Heart left ventricle (tissue), 13 donors: ENCODE measurements at regions not wholly inside any gene's neighbourhood (a gene's known extent, or its start where the extent isn't known, plus 50 kb on each side); places are given as distances from the start of the nearest gene placed in this dataset.
"Not testable (repeated sequence)": the region's sequence is repeated elsewhere in the genome, so short reads cannot be mapped to it uniquely, and the experiment has no call there.

Source experiments
- POLR2A ChIP-seq, 2 donors: fragments of 450-650 bp; IDR thresholded peaks; one replicate each; pipeline ENCODE4 v1.6.1; 2017; ENCODE audit warnings: antibody characterized with exemption in 2 of 2, mild to moderate bottlenecking in 2 of 2, moderate library complexity in 2 of 2
- TF ChIP-seq, protein P1 (sequence below), 12 donors: fragments of 200-600 bp; sonication (generic) in 4 of 12; IDR thresholded peaks; one replicate each; pipeline versions ENCODE4 v1.5.0 to v1.8.0; 2018 to 2022; ENCODE audit warnings: antibody characterized with exemption in 12 of 12, mild to moderate bottlenecking in 5 of 12
- donor health status: ischemic (EF 13 %, LVEDD 7.1; RV severe dilation, severe dysfunction).
- donor health status: DM: no; HTN: yes; CAD: no.
- donor health status: DM: no; HTN: no; CAD: no.
- donor health status: ischemic (EF 25% LVEDD 6.9; RV normal size, moderate dysfunction).
- donor health status: ischemic (EF 25% LVEDD 5.7; RV mildly dilated, moderate dysfunction).
- donor health status: ischemic (EF 35%, LVEDD 5.7; RV mildly dilated, moderate dysfunction).
- donor health status: nonischemic (EF 11% LVEDD 7.7; RV severe dilation, severe dysfunction).
- donor health status: DM: yes; HTN: yes; CAD: no.
- donor health status: PGD.
- donor health status: ischemic (EF 29% LVEDD 5.4; RV normal size, mild dysfunction).
- donor health status: nonischemic (EF 23%, LVEDD 6.1; RV moderate dilation, normal function).

- TF ChIP-seq POLR2A (IDR thresholded peaks at IDR 0.05): not testable (repeated sequence)
- TF ChIP-seq, protein P1, sequence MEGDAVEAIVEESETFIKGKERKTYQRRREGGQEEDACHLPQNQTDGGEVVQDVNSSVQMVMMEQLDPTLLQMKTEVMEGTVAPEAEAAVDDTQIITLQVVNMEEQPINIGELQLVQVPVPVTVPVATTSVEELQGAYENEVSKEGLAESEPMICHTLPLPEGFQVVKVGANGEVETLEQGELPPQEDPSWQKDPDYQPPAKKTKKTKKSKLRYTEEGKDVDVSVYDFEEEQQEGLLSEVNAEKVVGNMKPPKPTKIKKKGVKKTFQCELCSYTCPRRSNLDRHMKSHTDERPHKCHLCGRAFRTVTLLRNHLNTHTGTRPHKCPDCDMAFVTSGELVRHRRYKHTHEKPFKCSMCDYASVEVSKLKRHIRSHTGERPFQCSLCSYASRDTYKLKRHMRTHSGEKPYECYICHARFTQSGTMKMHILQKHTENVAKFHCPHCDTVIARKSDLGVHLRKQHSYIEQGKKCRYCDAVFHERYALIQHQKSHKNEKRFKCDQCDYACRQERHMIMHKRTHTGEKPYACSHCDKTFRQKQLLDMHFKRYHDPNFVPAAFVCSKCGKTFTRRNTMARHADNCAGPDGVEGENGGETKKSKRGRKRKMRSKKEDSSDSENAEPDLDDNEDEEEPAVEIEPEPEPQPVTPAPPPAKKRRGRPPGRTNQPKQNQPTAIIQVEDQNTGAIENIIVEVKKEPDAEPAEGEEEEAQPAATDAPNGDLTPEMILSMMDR (IDR thresholded peaks at IDR 0.05): not testable (repeated sequence)
Observed at GRCh38 chr21:9647409-9647808, 874.0 kb upstream of the TPTE start.
